ENCODE measurements at regions not wholly inside any gene's neighbourhood (a gene's known extent, or its start where the extent isn't known, plus 50 kb on each side); places are given as distances from the start of the nearest gene placed in this dataset.
"Not testable (repeated sequence)": the region's sequence is repeated elsewhere in the genome, so short reads cannot be mapped to it uniquely, and the experiment has no call there.

DNA sequence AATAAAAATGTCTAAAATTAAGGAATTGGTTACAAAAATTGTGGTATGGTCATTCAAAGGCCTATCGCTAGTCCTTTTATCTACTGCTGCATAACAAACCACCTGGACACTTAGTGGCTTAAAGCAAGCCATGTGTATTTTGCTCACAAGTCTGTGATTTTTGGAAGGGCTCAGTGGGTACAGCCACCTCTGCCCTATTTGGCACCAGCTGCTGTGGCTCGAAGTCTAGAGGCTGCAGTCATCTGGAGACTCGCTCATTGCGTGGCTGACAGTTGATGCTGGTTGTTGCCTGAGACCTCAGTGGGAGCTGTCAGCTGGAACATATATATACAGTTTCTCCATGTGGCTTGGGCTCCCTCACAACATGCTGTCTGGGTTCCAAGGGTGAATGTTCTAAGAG is 60.8 kb upstream of the MID1 start:
- Mint-ChIP-seq H3K9me3 (peaks cover 9% of the 10 kb centered on the region), H3K27me3 (ENCODE audit: insufficient read depth, low read depth) (peaks cover 6% of the 10 kb centered on the region), H3K36me3 (peaks cover under 1% of the 10 kb centered on the region)

DNA sequence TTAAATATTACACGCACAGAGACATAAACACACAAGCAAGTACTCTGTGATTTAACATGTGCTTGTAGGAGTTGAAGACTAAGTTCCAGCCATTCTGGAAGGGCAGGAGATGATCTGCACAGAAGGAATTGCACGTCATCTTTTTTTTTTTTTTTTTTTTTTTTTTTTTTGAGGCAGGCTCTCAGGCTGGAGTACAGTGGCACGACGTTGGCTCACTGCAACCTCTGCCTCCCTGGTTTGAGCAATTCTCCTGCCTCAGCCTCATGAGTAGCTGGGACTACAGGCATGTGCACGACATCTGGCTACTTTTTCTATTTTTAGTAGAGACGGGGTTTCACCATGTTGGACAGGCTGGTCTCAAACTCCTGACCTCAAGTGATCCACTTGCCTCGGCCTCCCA is 63.2 kb upstream of the MID1 start:
- not testable (repeated sequence) for H3K27ac Mint-ChIP-seq; H3K9ac ChIP-seq; DNase-seq (ENCODE audit: low spot score); H3K79me2 ChIP-seq (ENCODE audit: low read depth); H3K4me1 ChIP-seq; H3K4me2 ChIP-seq; H3K27ac ChIP-seq; H3K36me3 Mint-ChIP-seq; H3K27me3 ChIP-seq; H3K27me3 Mint-ChIP-seq (ENCODE audit: insufficient read depth, low read depth); H4K20me1 ChIP-seq (ENCODE audit: low read depth); H2AFZ ChIP-seq (replicated peaks); H3K4me1 Mint-ChIP-seq; H3K4me3 ChIP-seq; H3K9me3 ChIP-seq (ENCODE audit: low read depth); H3F3A ChIP-seq (ENCODE audit: low read depth); H3K36me3 ChIP-seq; H3K4me3 Mint-ChIP-seq
- peaks cover 14% of the 10 kb centered on the region for H3K9me3 Mint-ChIP-seq

More for the DNA sequence above, 60.8 kb upstream of the MID1 start:
- Mint-ChIP-seq H3K4me1 (peaks cover 17% of the 10 kb centered on the region), H3K27ac (no peak overlapping the region), H3K4me3 (no peak overlapping the region)
- no peak overlapping the region for H2AFZ ChIP-seq (replicated peaks)
- no peak overlapping the region for H3K4me3 ChIP-seq
- H3K4me1 ChIP-seq = peaks cover 11% of the 10 kb centered on the region
- TF ChIP-seq CTCF (IDR thresholded peaks at IDR 0.05) (no peak), EZH2phosphoT487 (IDR thresholded peaks at IDR 0.05) (no peak), EZH2 (IDR thresholded peaks at IDR 0.05) (no peak)
- no peaks in the 10 kb centered on the region for H3K9me3 ChIP-seq (ENCODE audit: low read depth)
- DNase-seq (ENCODE audit: low spot score) = no peak
- no peak overlapping the region for H3K4me2 ChIP-seq
- H3K79me2 ChIP-seq (ENCODE audit: low read depth) = no peaks in the 10 kb centered on the region
- H3K9ac ChIP-seq = no peak overlapping the region
- no peaks in the 10 kb centered on the region for H3K36me3 ChIP-seq
- H3F3A ChIP-seq (ENCODE audit: low read depth) = peaks cover 2% of the 10 kb centered on the region
- H4K20me1 ChIP-seq (ENCODE audit: low read depth) = no peaks in the 10 kb centered on the region
- H3K27ac ChIP-seq = no peak overlapping the region
- no peaks in the 10 kb centered on the region for H3K27me3 ChIP-seq

DNA sequence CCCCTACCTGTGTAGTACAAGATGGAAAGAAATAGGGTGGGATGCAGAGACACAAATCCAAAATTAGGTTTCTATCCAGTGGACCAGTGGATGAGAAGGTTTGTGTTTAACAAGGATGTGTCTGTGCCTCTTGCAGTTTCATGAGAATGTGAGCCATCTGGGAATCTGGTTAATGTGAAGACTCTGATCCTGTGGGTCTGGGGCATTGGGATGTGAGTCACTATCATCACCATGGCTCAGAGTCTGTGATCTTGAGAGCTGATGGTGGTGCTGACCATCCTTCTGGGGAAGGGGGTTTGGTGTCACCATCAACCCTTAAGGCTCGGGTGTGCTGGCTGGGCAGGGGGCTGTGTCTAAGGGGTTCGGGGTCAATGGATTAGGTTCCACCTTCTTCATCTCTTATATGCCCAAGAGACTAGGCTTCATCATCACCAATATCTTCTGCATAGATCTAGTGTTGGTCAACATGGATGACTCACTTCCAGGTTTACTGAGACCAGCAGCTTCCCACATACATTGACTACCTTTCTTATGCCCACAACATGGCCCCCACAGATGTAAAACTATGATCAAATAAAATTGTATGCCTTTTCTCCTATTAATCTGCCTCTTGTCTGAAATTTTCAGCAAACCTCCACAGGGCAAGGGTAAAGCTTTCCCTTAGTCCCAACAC is 65.7 kb upstream of the MID1 start:
- H3K27ac Mint-ChIP-seq = no peak overlapping the region
- Histone ChIP-seq H3K79me2 (ENCODE audit: low read depth) (no peaks in the 10 kb centered on the region), H3K4me2 (no peak overlapping the region), H3K27ac (no peak overlapping the region), H3K9ac (no peak overlapping the region), H3K27me3 (no peaks in the 10 kb centered on the region), H3F3A (ENCODE audit: low read depth) (no peaks in the 10 kb centered on the region), H3K4me3 (no peak overlapping the region), H4K20me1 (ENCODE audit: low read depth) (no peaks in the 10 kb centered on the region), H3K36me3 (no peaks in the 10 kb centered on the region), H3K9me3 (ENCODE audit: low read depth) (no peaks in the 10 kb centered on the region), H3K4me1 (no peaks in the 10 kb centered on the region), H2AFZ (replicated peaks) (no peak overlapping the region)
- no peak overlapping the region for H3K4me3 Mint-ChIP-seq
- peaks cover 10% of the 10 kb centered on the region for H3K36me3 Mint-ChIP-seq
- no peaks in the 10 kb centered on the region for H3K4me1 Mint-ChIP-seq
- DNase-seq (ENCODE audit: low spot score) = no peak
- TF ChIP-seq EZH2phosphoT487 (IDR thresholded peaks at IDR 0.05) (no peak), CTCF (IDR thresholded peaks at IDR 0.05) (no peak), EZH2 (IDR thresholded peaks at IDR 0.05) (no peak)
- peaks cover 21% of the 10 kb centered on the region for H3K9me3 Mint-ChIP-seq
- H3K27me3 Mint-ChIP-seq (ENCODE audit: insufficient read depth, low read depth) = peaks cover 4% of the 10 kb centered on the region

- not testable (repeated sequence) for H4K20me1 ChIP-seq (ENCODE audit: low read depth); H3K9me3 ChIP-seq (ENCODE audit: low read depth); H3K4me2 ChIP-seq; H3K27me3 Mint-ChIP-seq (ENCODE audit: insufficient read depth, low read depth); H3K79me2 ChIP-seq (ENCODE audit: low read depth); H3K4me3 ChIP-seq; H2AFZ ChIP-seq (replicated peaks); DNase-seq (ENCODE audit: low spot score); H3K36me3 ChIP-seq; H3K27ac ChIP-seq; H3K27ac Mint-ChIP-seq; H3K4me3 Mint-ChIP-seq; H3K9ac ChIP-seq; H3K4me1 Mint-ChIP-seq; H3K4me1 ChIP-seq; H3K27me3 ChIP-seq; H3F3A ChIP-seq (ENCODE audit: low read depth)
- Mint-ChIP-seq H3K36me3 (peaks cover 21% of the 10 kb centered on the region), H3K9me3 (peaks cover 37% of the 10 kb centered on the region)
Observed at GRCh38 chrX:10691751-10692150, 71.4 kb upstream of the MID1 start.

Data from neural progenitor cell (in vitro differentiated cells).